PC-9 (cell line): ENCODE measurements at regions not wholly inside any gene's neighbourhood (a gene's known extent, or its start where the extent isn't known, plus 50 kb on each side); places are given as distances from the start of the nearest gene placed in this dataset.

Source experiments
- CTCF ChIP-seq: fragments of 200-600 bp; sonication (generic); conservative IDR thresholded peaks from 2 replicates; pipeline ENCODE4 v1.6.1; 2017; ENCODE audit warnings: mixed run types, antibody characterized with exemption, mild to moderate bottlenecking, moderate library complexity
- EZH2 ChIP-seq: fragments of 200-600 bp; sonication (generic); IDR thresholded peaks from 2 replicates; pipeline ENCODE4 v1.8.0; 2017; ENCODE audit warnings: antibody characterized with exemption, low read depth

- TF ChIP-seq CTCF (no peak), EZH2 (no peak)
These were observed 364.9 kb upstream of the CADM1 start for GRCh38 chr11:115869131-115869530.
